Neural cell (in vitro differentiated cells): ENCODE measurements at regions not wholly inside any gene's neighbourhood (a gene's known extent, or its start where the extent isn't known, plus 50 kb on each side); places are given as distances from the start of the nearest gene placed in this dataset.

Experiments
- H2AFZ ChIP-seq: fragments of 200-600, 300-800 bp; sonication (generic), shearing (Covaris generic); 2 replicates; pipeline ENCODE4 v1.6.0; 2014; ENCODE audit warnings: low read depth, mild to moderate bottlenecking, antibody characterized with exemption, low read length, moderate library complexity
- H3F3A ChIP-seq: fragments of 200-600 bp; shearing (Covaris generic); 2 replicates; pipeline ENCODE4 v1.6.1; 2016; ENCODE audit warnings: mild to moderate bottlenecking, moderate library complexity, mixed read lengths, antibody characterized with exemption, low read length; ENCODE audit not compliant: insufficient read depth, poor library complexity, severe bottlenecking
- H3K27ac ChIP-seq: fragments of 200-600, 300-800 bp; sonication (generic), shearing (Covaris generic); 2 replicates; pipeline ENCODE4 v1.5.1; 2014; ENCODE audit warnings: mild to moderate bottlenecking, low read length, moderate library complexity
- H3K27me3 ChIP-seq: fragments of 300-800, 200-600 bp; sonication (generic), shearing (Covaris generic); 2 replicates; pipeline ENCODE4 v1.6.0; 2014; ENCODE audit warnings: mild to moderate bottlenecking, low read depth, low read length, moderate library complexity; ENCODE audit not compliant: insufficient read depth
- H3K36me3 ChIP-seq: fragments of 300-800, 200-600 bp; sonication (generic), shearing (Covaris generic); 2 replicates; pipeline ENCODE4 v1.5.1; 2014; ENCODE audit warnings: mild to moderate bottlenecking, antibody characterized with exemption, low read length, moderate library complexity; ENCODE audit not compliant: insufficient read depth
- H3K4me2 ChIP-seq: fragments of 300-800, 200-600 bp; sonication (generic), shearing (Covaris generic); 2 replicates; pipeline ENCODE4 v1.6.0; 2014; ENCODE audit warnings: mild to moderate bottlenecking, low read length
- H3K4me3 ChIP-seq: fragments of 300-800, 200-600 bp; sonication (generic), shearing (Covaris generic); 2 replicates; pipeline ENCODE4 v1.5.1; 2014; ENCODE audit warnings: mild to moderate bottlenecking, low read length, moderate library complexity
- H3K79me2 ChIP-seq: fragments of 200-600 bp; shearing (Covaris generic); replicated peaks from 2 replicates; pipeline ENCODE4 v1.6.0; 2014; ENCODE audit warnings: mild to moderate bottlenecking, low read length, moderate library complexity; ENCODE audit not compliant: insufficient read depth
- H3K9ac ChIP-seq: fragments of 300-800, 200-600 bp; sonication (generic), shearing (Covaris generic); 2 replicates; pipeline ENCODE4 v1.6.1; 2016; ENCODE audit warnings: mild to moderate bottlenecking, low read length, mixed read lengths
- H3K9me2 ChIP-seq: fragments of 200-600 bp; shearing (Covaris generic); 2 replicates; pipeline ENCODE4 v1.6.1; 2016; ENCODE audit warnings: mild to moderate bottlenecking, low read length, mixed read lengths; ENCODE audit not compliant: insufficient read depth
- H3K9me3 ChIP-seq: fragments of 200-600, 300-800 bp; sonication (generic), shearing (Covaris generic); 2 replicates; pipeline ENCODE4 v1.6.1; 2016; ENCODE audit warnings: mild to moderate bottlenecking, mixed run types, low read length, moderate library complexity, mixed read lengths
- H4K20me1 ChIP-seq: fragments of 200-600 bp; shearing (Covaris generic); 2 replicates; pipeline ENCODE4 v1.6.1; 2016; ENCODE audit warnings: mild to moderate bottlenecking, mixed run types; ENCODE audit not compliant: insufficient read depth
- CTCF ChIP-seq: fragments of 450-650 bp; IDR thresholded peaks from 2 replicates; pipeline ENCODE4 v1.5.1; 2014; ENCODE audit warnings: antibody characterized with exemption, mild to moderate bottlenecking, moderate library complexity; ENCODE audit not compliant: poor library complexity, severe bottlenecking
- EP300 ChIP-seq: fragments of 450-650 bp; conservative IDR thresholded peaks from 2 replicates; pipeline ENCODE4 v1.6.1; 2014; ENCODE audit warnings: antibody characterized with exemption, mild to moderate bottlenecking, moderate library complexity; ENCODE audit not compliant: poor library complexity, severe bottlenecking
- EZH2 ChIP-seq: fragments of 200-600, 300-800 bp; shearing (Covaris generic), sonication (generic); IDR thresholded peaks from 2 replicates; pipeline ENCODE4 v1.6.1; 2014; ENCODE audit warnings: antibody characterized with exemption, low read length, borderline replicate concordance, mild to moderate bottlenecking; ENCODE audit not compliant: insufficient read depth, poor library complexity, severe bottlenecking
- MXI1 ChIP-seq: fragments of 450-650 bp; conservative IDR thresholded peaks from 2 replicates; pipeline ENCODE4 v1.6.1; 2014; ENCODE audit warnings: antibody characterized with exemption, mild to moderate bottlenecking; ENCODE audit not compliant: poor library complexity, severe bottlenecking
- POLR2AphosphoS5 ChIP-seq: IDR thresholded peaks from 2 replicates; pipeline ENCODE4 v1.6.1; 2012
- RAD21 ChIP-seq: fragments of 450-650 bp; conservative IDR thresholded peaks from 2 replicates; pipeline ENCODE4 v1.6.1; 2014; ENCODE audit warnings: antibody characterized with exemption, mild to moderate bottlenecking, moderate library complexity
- REST ChIP-seq: IDR thresholded peaks from 2 replicates; pipeline ENCODE4 v1.6.1; 2012; ENCODE audit warnings: borderline replicate concordance
- SMC3 ChIP-seq: fragments of 450-650 bp; conservative IDR thresholded peaks from 2 replicates; pipeline ENCODE4 v1.6.1; 2014; ENCODE audit warnings: antibody characterized with exemption, mild to moderate bottlenecking, moderate library complexity; ENCODE audit not compliant: poor library complexity
- TAF1 ChIP-seq: IDR thresholded peaks from 2 replicates; pipeline ENCODE4 v1.6.1; 2012; ENCODE audit warnings: low read depth

GRCh38 chr22:48516571-48516970, 1311.1 kb downstream of the BRD1 start:
- TF ChIP-seq MXI1 (no peak), POLR2AphosphoS5 (no peak), TAF1 (no peak), EP300 (no peak), EZH2 (no peak), SMC3 (no peak), CTCF (no peak), REST (no peak), RAD21 (no peak)
- H3K4me2 ChIP-seq, result no peak overlapping the region
- H3K79me2 ChIP-seq, result no peaks in the 10 kb centered on the region
- no peak overlapping the region for H2AFZ ChIP-seq
- H3K27ac ChIP-seq, result no peak overlapping the region
- H4K20me1 ChIP-seq, result no peaks in the 10 kb centered on the region
- H3K9me3 ChIP-seq, result no peaks in the 10 kb centered on the region
- no peak overlapping the region for H3K9ac ChIP-seq
- H3F3A ChIP-seq, result no peaks in the 10 kb centered on the region
- no peaks in the 10 kb centered on the region for H3K36me3 ChIP-seq
- no peak overlapping the region for H3K4me3 ChIP-seq
- no peaks in the 10 kb centered on the region for H3K27me3 ChIP-seq
- H3K9me2 ChIP-seq, result no peaks in the 10 kb centered on the region

- no peaks in the 10 kb centered on the region for H3K27me3 ChIP-seq
- no peaks in the 10 kb centered on the region for H3K36me3 ChIP-seq
- no peak overlapping the region for H3K9ac ChIP-seq
- no peak overlapping the region for H2AFZ ChIP-seq
- no peak overlapping the region for H3K4me2 ChIP-seq
- H4K20me1 ChIP-seq, result no peaks in the 10 kb centered on the region
- H3K79me2 ChIP-seq, result no peaks in the 10 kb centered on the region
- no peaks in the 10 kb centered on the region for H3K9me3 ChIP-seq
- H3F3A ChIP-seq, result no peaks in the 10 kb centered on the region
- TF ChIP-seq POLR2AphosphoS5, result no peak
- no peak overlapping the region for H3K27ac ChIP-seq
- H3K9me2 ChIP-seq, result no peaks in the 10 kb centered on the region
- H3K4me3 ChIP-seq, result no peak overlapping the region
These were observed 1312.0 kb downstream of the BRD1 start for GRCh38 chr22:48515571-48516200.

- no peak for TF ChIP-seq REST
- TF ChIP-seq CTCF, result no peak
- TF ChIP-seq RAD21, result no peak
- no peak for TF ChIP-seq TAF1
- no peak for TF ChIP-seq EP300
- no peak for TF ChIP-seq POLR2AphosphoS5
- TF ChIP-seq EZH2, result no peak
- no peak for TF ChIP-seq SMC3
- TF ChIP-seq MXI1, result no peak
- Histone ChIP-seq H3K4me3 (no peak overlapping the region), H3K36me3 (no peaks in the 10 kb centered on the region), H3F3A (no peaks in the 10 kb centered on the region), H2AFZ (no peak overlapping the region), H3K79me2 (no peaks in the 10 kb centered on the region), H3K9me3 (no peaks in the 10 kb centered on the region), H4K20me1 (no peaks in the 10 kb centered on the region), H3K4me2 (no peak overlapping the region), H3K9me2 (no peaks in the 10 kb centered on the region), H3K9ac (no peak overlapping the region), H3K27ac (no peak overlapping the region), H3K27me3 (no peaks in the 10 kb centered on the region)
These were observed 1313.7 kb downstream of the BRD1 start for GRCh38 chr22:48513929-48514328.
